ENCODE measurements at regions not wholly inside any gene's neighbourhood (a gene's known extent, or its start where the extent isn't known, plus 50 kb on each side); places are given as distances from the start of the nearest gene placed in this dataset.

- TF ChIP-seq CTCF (IDR thresholded peaks at IDR 0.05; ENCODE audit: insufficient read depth, low read length, poor library complexity, severe bottlenecking) (no peak), EZH2phosphoT487 (conservative IDR thresholded peaks at IDR 0.05; ENCODE audit: low read length) (no peak)
Measured at GRCh38 chr12:24297516-24297915, 348.0 kb upstream of the SOX5 start.
